ENCODE measurements at regions not wholly inside any gene's neighbourhood (a gene's known extent, or its start where the extent isn't known, plus 50 kb on each side); places are given as distances from the start of the nearest gene placed in this dataset.
"Not testable (repeated sequence)": the region's sequence is repeated elsewhere in the genome, so short reads cannot be mapped to it uniquely, and the experiment has no call there.

DNA sequence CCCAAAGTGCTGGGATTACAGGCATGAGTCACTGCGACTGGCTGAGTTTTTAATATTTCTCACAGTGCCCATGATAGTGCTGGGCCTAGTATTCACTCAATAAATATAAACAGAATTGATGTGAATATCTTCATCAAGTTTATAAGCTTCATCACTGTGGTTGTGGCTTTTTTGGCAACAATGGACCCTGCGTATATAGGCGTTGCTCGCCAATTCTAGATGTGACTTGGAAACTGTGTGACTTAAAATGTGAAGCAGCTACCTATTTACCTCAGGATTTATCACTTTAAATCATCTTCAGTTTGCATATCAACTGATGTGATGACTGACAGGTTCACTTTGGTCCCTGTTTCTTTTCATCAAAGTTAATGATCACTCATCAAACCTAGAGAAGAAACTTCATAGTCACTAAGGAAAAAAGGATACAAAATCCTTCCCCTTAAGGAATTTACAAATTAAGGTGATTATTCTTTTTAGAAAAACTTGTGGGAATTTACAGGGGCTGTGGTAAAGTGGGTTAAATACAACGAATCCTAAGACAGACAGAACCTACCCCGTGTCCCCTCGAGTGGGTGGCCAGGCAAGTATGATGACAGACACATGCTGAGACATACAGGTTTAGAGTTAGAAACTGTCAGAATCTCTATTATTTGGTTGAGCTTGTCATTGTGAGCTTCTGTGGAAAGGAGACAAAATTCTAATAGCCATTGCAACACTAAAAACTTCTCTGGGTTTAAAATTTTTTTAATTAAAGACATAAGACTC is 101.3 kb downstream of the AKAP11 start:
- DNase-seq = no peak

DNA sequence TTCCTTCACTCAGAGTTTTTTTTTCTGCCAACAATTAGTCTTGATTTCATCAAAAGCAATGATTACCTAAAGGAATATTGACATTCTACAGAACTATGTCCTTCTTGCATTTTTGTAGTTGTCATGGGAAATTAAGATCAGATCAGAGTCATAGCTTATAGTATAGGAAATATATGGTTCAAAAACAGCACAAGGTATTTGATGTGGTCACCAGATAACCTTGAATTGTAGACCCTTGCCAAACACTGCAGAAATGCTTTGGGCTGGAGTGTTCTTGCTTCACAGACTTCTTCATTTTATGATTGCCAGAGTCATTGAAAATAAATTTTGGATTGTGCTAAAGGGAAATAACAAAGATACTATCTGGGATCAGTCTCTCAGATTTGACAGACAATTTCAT is 103.7 kb downstream of the AKAP11 start:
- DNase-seq = no peak

DNA sequence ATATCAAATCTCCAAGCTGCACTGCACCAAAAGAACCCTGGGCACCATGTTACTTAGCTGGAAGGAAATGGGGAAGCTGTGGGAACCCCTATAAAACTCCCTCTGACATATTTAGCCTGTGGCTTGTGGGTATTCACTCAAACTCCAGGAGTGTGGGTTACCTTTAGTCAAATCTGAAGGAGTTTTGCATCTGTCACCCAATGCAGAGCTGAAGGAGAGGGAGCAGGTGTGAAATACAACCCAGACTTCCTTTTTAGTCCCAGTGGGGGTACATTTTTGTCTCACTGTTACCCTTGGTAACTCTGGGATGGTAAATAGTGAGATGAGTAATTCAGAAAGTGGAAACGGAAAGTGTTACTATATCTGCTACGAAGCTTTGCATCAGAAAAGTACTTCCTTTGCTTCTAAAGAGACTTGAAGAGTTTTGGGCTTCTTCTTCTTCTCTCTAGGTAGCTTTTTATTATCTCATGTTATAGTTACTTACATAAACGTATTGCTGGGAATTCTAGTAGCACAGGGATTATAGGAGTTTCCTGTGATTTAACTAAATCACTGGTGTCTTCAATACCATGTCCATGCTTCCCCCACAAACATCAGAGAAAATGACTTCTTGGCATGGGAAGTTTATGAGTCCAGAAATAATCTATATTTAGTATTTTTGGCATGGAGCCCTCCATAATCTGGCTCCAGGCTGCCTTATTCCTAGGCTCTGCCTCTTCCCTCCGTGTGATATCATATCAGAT is 105.9 kb downstream of the AKAP11 start:
- DNase-seq = no peak

DNA sequence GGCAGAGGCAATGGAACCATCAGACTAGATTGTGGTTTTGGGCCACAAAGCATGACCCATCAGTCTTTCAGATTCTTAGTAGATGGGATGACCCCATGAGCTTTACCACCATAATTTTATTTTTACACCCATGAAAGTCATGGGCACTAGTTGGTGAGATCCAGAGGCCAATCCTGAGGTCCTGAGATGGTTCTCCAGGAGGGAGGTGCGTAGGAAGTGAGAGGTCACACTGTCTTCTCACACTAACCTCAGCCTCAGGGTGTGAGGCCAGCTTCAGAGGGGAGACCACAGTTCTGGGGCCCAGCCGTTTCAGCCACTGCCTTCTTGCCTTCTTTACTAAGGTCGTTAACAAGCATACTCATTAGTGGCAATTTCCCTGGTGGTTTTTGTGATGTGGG is 106.4 kb downstream of the AKAP11 start:
- no peak for DNase-seq

DNA sequence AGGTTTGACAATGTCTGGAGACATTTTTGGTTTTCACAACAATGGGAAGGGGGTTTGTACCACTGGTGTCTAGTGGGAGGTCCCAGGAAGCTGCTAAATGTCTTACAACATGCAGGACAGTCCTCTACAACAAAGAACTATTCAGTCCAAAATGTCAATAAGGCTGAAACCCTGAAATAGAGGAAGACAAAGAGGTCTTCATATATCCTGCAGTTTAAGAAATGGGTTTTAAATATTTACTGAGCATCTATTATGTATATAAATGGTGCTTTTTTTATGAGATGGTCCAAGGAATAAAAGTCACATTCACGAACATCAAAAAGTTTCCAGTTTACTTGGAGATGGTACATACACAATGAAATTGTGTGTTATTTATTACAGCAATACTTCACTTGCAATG is 107.3 kb downstream of the AKAP11 start:
- no peak for DNase-seq

DNA sequence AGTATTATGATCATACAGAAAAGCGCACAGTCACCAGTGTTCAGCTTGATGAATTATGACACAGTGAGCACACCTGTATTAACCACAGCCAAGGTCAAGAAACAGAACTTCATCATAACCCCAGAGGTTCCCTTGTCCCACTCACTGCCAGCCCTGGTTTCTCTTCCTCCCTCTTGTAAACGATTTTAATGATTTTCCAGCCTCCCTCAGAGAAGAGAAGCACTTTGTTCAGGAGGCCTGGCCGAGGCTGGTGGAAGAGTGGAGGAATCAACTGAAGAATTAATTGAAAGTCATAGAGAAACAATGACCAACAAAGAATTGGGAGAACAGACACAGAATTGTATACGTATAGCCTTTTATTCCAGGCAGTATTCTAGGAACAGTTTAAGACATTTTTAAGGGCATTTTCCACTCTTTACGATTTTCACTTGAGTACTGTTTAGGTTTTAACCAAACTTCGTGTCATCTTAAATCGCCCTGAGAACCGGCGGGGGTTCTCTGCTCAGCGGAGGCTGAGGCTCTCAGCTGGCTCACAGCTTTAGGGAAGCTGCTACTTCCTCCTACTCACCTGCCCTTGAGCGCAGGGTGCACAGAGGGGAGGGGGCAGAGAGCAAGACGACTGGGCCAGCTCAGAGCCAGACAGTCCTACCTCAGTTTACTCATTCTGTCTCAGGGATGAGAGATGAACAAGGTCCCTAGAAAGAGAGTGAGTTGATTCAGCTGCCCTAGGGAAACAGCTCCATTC is 108.6 kb downstream of the AKAP11 start:
- DNase-seq = no peak

DNA sequence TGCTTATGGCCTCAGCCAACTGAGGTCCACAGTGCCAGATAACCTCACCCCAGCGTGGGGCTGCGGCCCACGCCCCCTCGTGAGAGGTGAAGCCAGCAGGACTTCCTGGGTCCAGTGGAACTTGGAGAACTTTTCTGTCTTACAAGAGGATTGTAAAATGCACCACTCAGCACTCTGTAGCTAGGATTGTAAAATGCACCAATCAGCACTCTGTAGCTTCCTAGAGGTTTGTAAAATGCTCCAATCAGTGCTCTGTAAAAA is 109.1 kb downstream of the AKAP11 start:
- DNase-seq = no peak

DNA sequence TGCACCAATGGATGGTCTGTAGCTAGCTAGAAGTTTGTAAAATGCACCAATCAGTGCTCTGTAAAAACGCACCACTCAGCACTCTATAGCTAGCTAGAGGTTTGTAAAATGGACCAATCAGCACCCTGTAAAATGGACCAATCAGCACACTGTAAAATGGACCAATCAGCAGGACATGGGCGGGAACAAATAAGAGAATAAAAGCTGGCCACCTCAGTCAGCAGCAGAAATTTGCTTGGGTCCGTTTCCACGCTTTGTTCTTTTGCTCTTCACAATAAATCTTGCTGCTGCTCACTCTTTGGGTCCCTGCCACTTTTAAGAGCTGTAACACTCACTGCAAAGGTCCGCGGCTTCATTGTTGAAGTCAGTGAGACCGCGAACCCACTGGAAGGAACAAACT is 109.5 kb downstream of the AKAP11 start:
- DNase-seq = not testable (repeated sequence)

DNA sequence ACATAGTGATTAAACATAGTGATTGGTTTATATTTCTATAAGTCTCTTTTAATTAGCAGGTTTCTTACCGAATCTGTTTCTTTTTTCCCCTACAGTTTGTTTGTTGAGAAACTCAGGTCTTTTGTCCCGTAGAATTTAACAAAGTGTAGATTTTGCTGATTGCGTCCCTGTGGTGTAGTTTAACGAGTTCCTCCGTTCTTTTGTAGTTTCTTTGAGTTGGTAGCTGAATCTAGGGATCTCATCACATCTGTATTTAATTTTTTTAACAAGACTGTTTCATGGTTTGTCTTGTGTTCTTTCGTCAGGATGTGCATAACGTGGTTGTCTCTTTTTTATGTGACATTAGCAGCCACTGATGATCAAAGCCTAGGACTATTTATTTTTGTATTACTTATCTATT is 111.1 kb downstream of the AKAP11 start:
- no peak for DNase-seq

DNA sequence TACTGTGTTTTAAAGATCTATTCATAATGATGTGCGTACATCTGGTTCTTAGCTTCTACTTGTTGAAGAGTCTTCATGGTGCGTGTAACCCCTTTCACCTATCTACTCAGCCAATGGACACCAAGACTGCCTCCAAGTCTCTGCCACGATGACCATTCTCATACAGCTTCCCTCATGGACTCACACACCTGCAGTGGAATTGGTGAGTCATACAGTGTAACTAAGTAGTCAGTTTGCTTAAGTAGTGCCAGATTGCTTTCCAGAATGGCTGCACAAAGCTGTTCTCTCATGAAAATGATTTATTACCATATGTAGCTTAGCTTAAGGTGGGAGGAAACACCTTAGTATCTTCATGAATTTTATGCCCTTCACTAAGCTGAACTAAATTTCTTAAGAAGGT is 112.3 kb downstream of the AKAP11 start:
- peak in 1 of 2 experiments; percentile 14 for DNase-seq

DNA sequence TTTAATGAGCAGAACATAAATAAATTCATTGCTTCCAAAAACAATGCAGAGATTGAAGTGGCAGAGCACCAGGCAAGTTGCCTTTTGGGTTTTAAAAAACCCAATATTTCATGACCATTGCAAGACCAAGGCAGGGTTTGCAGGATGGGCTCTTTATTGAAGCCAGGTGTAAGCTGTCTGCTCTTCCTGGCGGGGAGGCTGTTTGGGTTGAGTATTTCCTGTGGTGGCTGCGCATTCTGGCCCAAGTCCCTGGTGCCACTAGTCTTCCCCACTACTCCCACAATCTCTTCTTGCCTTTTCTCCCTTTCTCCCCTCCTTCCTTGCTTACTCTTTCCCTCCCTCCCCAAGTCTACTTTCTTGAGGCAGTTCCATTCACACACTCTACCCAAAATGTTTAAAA is 116.4 kb downstream of the AKAP11 start:
- no peak for DNase-seq

DNA sequence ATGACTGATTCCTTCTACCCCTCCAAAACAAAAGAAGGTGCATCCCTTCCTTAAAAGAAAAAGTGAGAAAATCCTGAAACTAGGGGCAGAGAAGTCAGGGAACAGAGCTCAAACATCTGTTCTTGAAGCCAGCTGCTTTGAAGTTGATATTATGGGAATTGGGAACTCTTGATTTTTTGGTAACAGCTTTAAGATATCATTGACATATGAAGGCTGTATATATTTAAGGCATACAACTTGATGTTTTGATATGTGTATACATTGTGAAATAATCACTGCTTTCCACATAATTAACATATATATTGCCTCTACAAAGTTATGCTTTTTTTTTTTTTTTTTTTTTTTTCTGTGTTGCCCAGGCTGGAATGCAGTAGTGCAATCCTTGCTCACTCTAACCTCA is 117.1 kb downstream of the AKAP11 start:
- no peak for DNase-seq

DNA sequence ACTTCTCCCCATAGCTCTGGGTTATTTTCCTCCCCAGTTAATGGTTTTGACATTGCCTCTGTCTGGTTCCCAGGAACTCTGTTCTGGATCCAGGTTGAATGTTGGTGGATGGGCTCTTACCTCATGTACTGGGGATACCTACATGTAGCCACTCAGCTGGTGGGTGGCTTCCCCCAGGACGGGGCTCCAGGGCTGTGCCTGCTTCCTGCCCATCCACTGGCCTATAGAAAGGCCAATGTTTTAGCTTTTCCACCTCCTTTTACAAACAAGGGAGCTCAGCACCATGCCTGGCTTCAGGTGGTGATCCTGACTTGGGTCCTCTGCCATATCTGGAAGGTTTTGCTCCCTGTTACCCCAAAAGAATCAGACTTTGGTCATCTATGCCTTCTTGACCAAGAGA is 120.2 kb downstream of the AKAP11 start:
- DNase-seq = no peak

DNA sequence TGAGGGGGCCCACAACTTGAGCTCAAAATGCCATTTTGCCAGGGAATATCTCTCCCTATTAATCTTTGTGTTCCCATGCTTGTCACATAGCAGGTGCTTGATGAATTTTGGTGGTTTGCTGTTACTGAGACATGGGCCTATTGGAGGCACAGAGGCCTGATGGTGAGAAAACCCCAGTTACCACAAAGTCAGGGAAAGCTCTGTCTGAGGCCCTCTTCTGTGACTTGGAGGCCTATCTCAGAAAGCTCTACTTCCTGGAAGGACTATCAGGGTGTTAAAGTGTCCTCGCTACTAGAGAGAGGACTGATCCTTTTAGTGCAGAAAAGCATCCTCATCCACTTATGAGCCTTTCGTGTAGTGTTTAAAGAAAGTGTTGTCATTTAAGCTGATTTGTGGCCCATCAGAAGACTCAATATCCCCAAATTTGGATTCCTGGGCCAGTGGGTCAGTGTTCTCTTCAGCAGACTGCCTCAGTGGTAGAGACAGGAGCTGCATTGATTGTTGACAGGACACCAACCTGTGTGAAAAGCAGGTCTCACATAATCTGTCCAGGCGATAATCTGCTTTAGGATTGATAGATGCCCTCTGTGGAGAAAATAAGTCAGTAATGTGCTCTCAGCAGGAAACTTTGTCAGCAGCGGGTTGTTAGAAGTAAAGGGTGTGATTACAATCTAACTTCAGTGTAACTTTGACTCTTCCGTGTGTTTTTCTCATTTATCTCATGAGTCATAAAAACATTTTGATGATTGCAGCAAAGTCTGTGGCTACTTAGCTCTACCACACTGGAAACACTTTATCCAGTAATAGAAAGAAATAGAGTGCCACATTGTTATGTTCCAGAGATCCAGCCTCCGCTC is 121.0 kb downstream of the AKAP11 start:
- DNase-seq = no peak

DNA sequence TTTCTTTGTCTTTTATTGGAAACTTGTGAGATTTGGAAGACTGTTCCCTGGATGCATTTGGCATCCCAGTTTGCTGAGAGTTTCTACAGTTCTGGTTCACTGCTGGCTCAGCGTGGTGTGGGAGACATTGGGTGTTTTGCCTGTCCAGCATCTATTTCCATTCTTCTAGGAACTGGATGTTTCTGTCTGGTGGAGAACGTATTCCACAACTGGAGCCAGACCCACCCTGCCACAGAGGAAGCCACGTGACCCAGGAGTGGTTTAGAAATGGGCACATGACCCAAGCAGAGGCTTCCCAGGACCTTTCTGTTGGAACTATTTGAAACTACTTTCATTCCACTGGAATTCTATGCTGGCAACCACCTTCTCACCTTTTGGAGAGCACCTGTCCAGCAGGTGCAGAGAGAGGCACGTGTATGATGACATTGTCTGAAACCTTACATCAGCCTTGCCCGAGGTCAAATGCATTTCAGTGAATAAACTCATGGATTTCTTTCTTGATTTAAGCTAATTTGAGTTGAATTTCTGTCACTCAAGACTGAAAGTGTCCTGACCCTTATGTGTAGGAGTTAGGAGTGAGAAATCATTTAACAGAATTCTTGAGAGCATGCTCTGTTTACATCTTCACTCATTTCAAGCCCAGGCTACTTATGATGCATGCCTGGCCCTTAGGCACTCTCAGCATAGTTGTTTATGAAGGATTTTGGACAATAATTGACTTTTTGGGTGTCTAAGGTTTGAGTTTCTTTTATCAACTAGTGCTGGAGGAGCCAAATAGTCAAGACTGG is 121.8 kb downstream of the AKAP11 start:
- no peak for DNase-seq

DNA sequence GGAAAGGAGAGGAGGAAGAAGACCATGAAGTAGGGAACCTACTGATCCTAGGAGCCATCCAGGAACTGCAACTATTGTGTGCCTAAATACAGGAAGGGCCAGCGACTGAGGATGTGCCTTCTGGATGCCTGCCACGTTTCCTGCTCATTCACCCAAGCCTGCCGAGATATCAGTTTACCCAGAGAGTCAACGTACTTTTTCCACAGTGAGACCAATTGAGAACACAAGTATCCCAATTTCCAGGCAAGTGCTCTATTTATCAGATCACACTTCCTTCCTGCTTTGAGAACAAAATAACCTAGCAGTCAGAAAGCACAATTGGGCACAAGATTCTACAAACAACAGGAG is 122.4 kb downstream of the AKAP11 start:
- no peak for DNase-seq

DNA sequence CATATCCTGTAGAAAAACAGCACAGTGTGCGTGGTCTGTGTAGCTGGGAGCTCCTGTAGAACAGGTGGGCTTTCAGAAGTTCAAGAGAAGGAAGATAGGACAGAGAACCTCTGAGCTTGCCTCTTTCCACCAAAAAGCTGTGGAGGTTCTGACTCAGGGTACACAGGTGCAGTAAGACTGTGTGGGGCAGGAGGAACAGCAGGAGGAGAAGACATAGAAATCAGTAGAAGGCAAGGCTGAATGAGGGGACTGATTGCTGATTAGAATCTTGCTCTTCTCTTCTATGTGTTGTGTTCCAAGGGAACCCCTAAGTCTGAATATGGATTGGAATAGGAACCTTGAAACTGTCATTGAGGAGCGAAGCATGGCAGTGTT is 122.7 kb downstream of the AKAP11 start:
- DNase-seq = no peak

DNA sequence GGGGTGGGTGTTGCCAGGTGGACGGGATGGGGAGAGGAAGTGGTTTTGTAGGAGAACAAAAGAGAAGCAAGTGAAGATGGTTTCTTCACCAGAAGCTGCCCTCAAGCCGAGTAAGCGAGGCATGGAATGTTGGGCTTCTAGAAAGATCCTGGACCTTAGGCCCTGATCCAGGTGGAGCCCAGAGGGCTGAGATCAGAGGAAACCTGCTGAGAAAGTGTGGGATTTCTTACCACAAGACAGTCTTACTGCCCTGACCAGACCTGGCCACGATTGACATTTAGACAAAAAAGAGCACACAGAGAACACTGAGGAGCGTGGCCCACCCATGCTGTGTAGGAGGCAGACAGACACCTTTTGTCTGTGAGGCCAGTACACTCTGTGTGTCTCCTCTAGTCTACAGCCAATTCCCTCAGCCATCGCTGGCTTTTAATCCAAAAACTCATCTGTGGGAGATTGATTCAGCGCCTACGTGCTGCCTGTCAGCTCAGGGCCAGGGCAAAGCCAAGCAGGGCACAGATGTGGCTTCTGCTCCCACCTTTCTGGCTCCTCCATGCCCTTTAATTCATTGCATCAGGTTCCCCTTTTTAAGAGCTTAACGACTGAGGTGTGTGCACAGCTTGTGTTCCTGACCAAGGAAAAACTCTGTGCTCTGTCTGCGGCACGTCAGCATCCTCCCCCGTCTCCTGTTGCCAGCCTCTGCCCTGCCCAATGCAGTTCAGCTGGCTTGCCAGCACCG is 123.3 kb downstream of the AKAP11 start:
- no peak for DNase-seq

DNA sequence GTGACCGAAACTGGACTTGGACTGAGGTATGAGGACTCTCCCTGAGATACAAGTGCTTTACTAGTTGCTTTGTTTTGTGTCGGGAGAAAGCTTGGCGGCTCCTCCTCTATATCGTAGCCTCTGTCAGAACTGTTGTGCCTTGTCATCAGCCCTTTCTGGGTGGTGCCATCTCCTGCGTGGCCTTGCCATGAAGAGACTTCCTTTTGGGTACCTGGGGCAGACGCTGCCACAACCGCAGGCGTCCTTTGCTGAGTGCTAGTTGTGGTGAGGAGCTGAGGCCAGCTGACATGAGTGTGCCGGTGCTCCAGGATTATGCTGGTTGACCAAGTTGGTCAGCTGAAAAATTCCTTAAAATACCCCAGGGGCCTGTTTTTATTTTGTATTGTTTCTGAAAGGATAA is 124.5 kb downstream of the AKAP11 start:
- DNase-seq = no peak

DNA sequence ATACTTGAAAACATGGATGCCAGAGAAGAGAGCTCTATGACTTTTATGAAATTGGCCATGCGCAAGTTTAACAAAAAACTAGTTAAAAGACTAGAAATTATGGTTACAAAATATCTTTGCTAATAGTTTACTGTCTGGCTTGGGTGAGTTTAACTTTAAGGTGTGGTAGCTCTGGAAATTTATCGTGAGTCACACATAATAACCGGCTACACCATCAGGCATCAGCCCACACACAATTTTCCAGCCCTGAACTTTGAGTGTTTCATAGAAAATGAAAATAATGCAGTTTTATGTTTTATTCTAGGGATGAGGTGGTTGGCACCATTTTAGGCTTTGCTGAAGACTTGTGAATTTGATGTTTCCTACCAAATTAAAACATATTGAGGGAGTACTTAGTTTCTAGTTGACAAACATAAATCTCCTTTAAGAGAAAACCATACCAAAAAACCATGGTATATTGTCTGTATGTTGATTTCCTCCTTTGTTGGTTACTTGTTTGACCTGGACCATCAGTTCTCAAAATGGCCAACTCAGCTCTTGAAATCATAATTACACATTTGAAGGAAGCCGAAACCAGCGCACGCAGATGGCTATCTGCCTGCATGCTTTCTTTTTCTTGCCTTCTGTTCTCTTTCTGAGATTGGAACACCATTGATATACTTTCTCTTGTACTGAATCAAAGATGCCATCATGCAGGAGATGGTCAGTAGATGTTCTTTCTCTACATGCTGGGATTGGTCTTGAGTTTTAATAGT is 125.1 kb downstream of the AKAP11 start:
- DNase-seq = no peak

DNA sequence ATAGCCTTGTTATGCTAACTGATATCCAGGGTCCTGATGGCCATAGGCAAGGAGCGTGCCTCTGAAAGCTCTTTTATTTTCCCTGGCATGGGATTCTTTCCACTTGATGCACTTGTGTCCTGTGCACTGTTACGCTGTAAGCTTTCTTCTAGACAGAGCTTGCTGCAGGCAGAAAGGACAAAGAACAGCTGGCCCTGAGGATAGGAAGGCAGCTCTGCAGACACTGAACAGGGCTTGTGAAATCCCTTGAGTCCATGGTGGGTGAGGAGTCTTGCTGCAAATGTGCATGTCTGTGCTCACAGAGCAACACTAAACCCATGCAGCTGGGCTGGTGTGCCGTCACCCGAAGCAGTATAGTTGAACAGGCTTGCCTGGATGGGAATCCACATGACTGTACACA is 126.6 kb downstream of the AKAP11 start:
- no peak for DNase-seq

Measured in SHP77 (cell line).